Left lung (tissue), 4 donors: ENCODE measurements at regions not wholly inside any gene's neighbourhood (a gene's known extent, or its start where the extent isn't known, plus 50 kb on each side); places are given as distances from the start of the nearest gene placed in this dataset.

Experiments used
- ATAC-seq: fragments of 200-7000 bp; cut with Tn5 transposase; one replicate; pipeline ENCODE4 v1.9.1; 2020; ENCODE audit warnings: moderate library complexity
- DNase-seq, 4 donors: peaks; one replicate each; pipeline ENCODE4 v3.0.0-alpha.2; 2013 to 2020
- H3K27ac ChIP-seq, 2 donors: fragments of 200-600 bp; sonication (generic) in 1 of 2; one replicate each; pipeline versions ENCODE4 v1.5.0 to v1.8.0; 2020 to 2021
- H3K27me3 ChIP-seq, 2 donors: fragments of 200-600 bp; sonication (generic) in 1 of 2; one replicate each; pipeline versions ENCODE4 v1.5.0 to v1.8.0; 2020 to 2021
- H3K36me3 ChIP-seq, 2 donors: fragments of 200-600 bp; sonication (generic) in 1 of 2; one replicate each; pipeline versions ENCODE4 v1.5.0 to v1.8.0; 2020 to 2021
- H3K4me1 ChIP-seq, 2 donors: fragments of 200-600 bp; one replicate each; pipeline ENCODE4 v1.8.0; 2021
- H3K4me3 ChIP-seq, 2 donors: fragments of 200-600 bp; sonication (generic) in 1 of 2; one replicate each; pipeline versions ENCODE4 v1.5.0 to v1.8.0; 2020 to 2021; ENCODE audit warnings: mild to moderate bottlenecking in 1 of 2
- H3K9me3 ChIP-seq, 2 donors: fragments of 200-600 bp; sonication (generic) in 1 of 2; one replicate each; pipeline versions ENCODE4 v1.5.0 to v1.8.0; 2020 to 2021
- CTCF ChIP-seq, 2 donors: fragments of 200-600 bp; sonication (generic) in 1 of 2; IDR thresholded peaks; one replicate each; pipeline versions ENCODE4 v1.5.0 to v1.8.0; 2021; ENCODE audit warnings: antibody characterized with exemption in 2 of 2
- intact Hi-C, 2 donors: fragments of 100-400 bp; cut with DNase I; formaldehyde crosslinking; loops; one replicate each; pipeline versions ENCODE4 v1.11.2 to v1.14.2; 2022
- donor health status: DM: no; HTN: yes; CAD: no.
- donor health status: DM: no; HTN: no; CAD: no.

DNA sequence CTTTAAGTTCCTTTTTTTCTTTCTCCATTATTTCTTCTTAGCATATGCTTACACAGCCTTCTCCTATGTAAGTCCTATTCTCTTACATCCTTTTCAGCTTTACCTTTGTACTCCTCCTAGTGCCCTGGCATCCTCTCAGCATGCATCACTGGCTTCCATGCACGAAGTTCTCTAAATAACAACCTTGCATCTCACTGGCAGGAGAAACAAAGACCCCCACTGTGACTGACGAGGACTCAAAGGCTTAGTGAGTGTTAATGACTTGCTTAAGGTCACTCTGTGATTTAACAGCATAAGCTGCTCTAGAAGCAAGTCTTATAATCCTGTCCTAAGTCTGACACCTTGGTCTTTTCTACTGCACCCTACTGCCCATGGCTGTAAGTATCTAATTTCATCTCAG, 1236.0 kb upstream of the CELF4 start:
- ATAC-seq = no peak
- H3K4me3 ChIP-seq = no peak overlapping the region
- DNase-seq = no peak
- no peak for TF ChIP-seq CTCF (IDR thresholded peaks at IDR 0.05)
- intact Hi-C loops = no loop called here
- H3K27ac ChIP-seq = no peak overlapping the region
- H3K27me3 ChIP-seq = no peaks in the 10 kb centered on the region
- H3K9me3 ChIP-seq = peaks cover 0 to 7% of the 10 kb centered on the region in 2 donors
- no peaks in the 10 kb centered on the region for H3K36me3 ChIP-seq
- H3K4me1 ChIP-seq = no peaks in the 10 kb centered on the region

DNA sequence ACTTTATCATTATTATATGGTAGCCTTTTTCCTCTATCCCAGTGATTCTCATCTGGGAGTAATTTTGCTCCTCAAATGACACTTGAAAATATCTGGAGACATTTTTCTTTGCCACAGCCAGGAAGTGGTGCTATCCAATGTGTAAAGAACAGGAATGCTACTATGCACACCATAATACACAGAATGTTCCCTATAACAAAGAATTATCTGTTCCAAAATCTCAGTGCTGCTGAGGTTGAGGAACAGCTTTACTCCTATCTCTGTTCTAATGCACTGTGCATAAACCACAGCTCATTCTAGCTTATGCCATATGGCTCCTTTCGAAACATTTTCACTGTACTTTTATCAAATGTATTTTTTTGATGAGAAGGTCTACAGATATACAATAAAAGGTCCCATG, 1231.2 kb upstream of the CELF4 start:
- no peak overlapping the region for H3K4me3 ChIP-seq
- peaks cover 0 to 7% of the 10 kb centered on the region in 2 donors for H3K9me3 ChIP-seq
- no peak for TF ChIP-seq CTCF (IDR thresholded peaks at IDR 0.05)
- no peaks in the 10 kb centered on the region for H3K27me3 ChIP-seq
- H3K36me3 ChIP-seq = no peaks in the 10 kb centered on the region
- ATAC-seq = no peak
- DNase-seq = no peak
- no peaks in the 10 kb centered on the region for H3K4me1 ChIP-seq
- intact Hi-C loops = no loop called here
- no peak overlapping the region for H3K27ac ChIP-seq

- Histone ChIP-seq H3K27ac (no peak overlapping the region), H3K36me3 (no peaks in the 10 kb centered on the region), H3K4me3 (no peak overlapping the region), H3K9me3 (peaks cover 0 to under 1% of the 10 kb centered on the region in 2 donors), H3K27me3 (no peaks in the 10 kb centered on the region), H3K4me1 (no peaks in the 10 kb centered on the region)
- ATAC-seq = no peak
- no peak for DNase-seq
- TF ChIP-seq CTCF (IDR thresholded peaks at IDR 0.05) = no peak
- intact Hi-C loops = no loop called here
Measured at GRCh38 chr18:38792731-38793130, 1227.1 kb upstream of the CELF4 start.

- TF ChIP-seq CTCF (IDR thresholded peaks at IDR 0.05) = no peak
- Histone ChIP-seq H3K36me3 (no peaks in the 10 kb centered on the region), H3K4me3 (no peak overlapping the region), H3K27ac (no peak overlapping the region), H3K4me1 (no peaks in the 10 kb centered on the region), H3K27me3 (no peaks in the 10 kb centered on the region), H3K9me3 (no peaks in the 10 kb centered on the region)
- intact Hi-C loops = no loop called here
- ATAC-seq (no peak), DNase-seq (no peak)
Measured at GRCh38 chr18:38790786-38791185, 1225.2 kb upstream of the CELF4 start.

DNA sequence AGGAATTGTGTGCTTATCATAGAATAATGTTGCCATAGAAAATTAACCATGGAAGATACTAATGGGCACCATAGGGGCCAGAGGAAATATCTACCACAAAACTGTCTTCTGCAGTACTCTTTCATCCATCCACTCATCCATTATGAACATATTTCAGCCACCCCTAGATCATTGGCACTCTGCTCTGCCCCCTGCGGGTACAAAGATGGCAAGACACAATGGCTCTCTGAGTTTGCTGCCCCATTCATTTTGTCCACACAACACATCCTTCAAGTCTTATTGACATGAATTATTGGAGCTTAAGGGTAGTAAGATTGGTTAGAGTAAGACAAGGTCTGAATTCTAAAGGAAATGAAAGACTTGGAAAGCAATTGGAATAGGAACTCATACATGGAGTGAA, 1224.7 kb upstream of the CELF4 start:
- no peak for DNase-seq
- intact Hi-C loops = no loop called here
- Histone ChIP-seq H3K27ac (no peak overlapping the region), H3K27me3 (no peaks in the 10 kb centered on the region), H3K4me1 (no peaks in the 10 kb centered on the region), H3K36me3 (no peaks in the 10 kb centered on the region), H3K9me3 (no peaks in the 10 kb centered on the region), H3K4me3 (no peak overlapping the region)
- no peak for ATAC-seq
- no peak for TF ChIP-seq CTCF (IDR thresholded peaks at IDR 0.05)
